OCI-LY1 (cell line): ENCODE measurements at regions not wholly inside any gene's neighbourhood (a gene's known extent, or its start where the extent isn't known, plus 50 kb on each side); places are given as distances from the start of the nearest gene placed in this dataset.

Experiments
- EZH2 ChIP-seq: fragments of 200-600 bp; sonication (generic), shearing (Covaris generic); IDR thresholded peaks from 2 replicates; pipeline ENCODE4 v1.8.0; 2017; ENCODE audit warnings: borderline replicate concordance, mixed run types, mild to moderate bottlenecking, antibody characterized with exemption, low read length, moderate library complexity, mixed read lengths
- TF ChIP-seq, protein P1 (sequence below): fragments of 200-600 bp; sonication (generic), shearing (Covaris generic); IDR thresholded peaks from 2 replicates; pipeline ENCODE4 v1.5.1; 2017; ENCODE audit warnings: mild to moderate bottlenecking, antibody characterized with exemption, low read length, moderate library complexity, mixed read lengths

GRCh38 chr4:55259294-55259693, 86.7 kb upstream of the SRD5A3 start:
- TF ChIP-seq, protein P1, sequence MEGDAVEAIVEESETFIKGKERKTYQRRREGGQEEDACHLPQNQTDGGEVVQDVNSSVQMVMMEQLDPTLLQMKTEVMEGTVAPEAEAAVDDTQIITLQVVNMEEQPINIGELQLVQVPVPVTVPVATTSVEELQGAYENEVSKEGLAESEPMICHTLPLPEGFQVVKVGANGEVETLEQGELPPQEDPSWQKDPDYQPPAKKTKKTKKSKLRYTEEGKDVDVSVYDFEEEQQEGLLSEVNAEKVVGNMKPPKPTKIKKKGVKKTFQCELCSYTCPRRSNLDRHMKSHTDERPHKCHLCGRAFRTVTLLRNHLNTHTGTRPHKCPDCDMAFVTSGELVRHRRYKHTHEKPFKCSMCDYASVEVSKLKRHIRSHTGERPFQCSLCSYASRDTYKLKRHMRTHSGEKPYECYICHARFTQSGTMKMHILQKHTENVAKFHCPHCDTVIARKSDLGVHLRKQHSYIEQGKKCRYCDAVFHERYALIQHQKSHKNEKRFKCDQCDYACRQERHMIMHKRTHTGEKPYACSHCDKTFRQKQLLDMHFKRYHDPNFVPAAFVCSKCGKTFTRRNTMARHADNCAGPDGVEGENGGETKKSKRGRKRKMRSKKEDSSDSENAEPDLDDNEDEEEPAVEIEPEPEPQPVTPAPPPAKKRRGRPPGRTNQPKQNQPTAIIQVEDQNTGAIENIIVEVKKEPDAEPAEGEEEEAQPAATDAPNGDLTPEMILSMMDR, result no peak
- TF ChIP-seq EZH2, result no peak
